ENCODE measurements at regions not wholly inside any gene's neighbourhood (a gene's known extent, or its start where the extent isn't known, plus 50 kb on each side); places are given as distances from the start of the nearest gene placed in this dataset.

DNA sequence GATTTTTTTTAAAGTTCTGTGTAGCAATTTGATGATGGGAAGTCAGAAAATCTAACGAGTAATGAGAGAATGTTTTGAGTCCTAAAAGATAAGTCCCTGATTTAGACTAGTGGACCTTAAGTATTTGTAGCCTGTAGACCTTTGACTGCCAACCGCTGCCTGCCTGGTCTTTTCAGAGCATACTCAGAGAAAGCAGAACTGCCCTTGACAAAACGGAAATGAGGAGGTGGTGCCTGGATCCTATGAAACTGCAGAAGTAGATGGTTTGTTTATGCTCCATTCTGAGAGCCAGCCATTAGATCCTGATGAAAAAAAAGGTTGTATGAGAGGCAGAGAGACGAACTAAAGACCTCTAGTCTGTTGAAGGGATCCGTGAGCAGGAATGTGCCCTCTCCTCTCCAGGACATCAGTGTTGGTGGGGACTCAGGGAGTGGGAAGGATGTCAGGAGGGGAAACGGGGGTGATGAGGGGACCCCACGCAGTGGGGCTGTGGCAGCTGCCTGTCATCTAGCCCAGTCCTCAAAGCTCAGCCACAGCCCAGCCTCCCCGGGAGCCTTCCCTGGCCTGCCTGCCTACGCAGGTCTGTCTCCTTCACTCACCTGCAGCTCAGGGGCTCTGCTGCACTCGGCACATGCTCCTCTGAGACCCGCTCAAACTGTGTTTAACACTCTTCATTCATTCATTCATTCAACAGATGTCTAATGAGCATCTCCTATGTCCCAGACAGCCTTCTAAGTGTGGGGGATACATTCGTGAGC is 447.5 kb downstream of the AACS start:
- Histone ChIP-seq H3K27me3 (peaks cover 0 to 8% (median 0%) of the 10 kb centered on the region in 4 donors), H3K9me3 (no peaks in the 10 kb centered on the region), H3K4me3 (no peak overlapping the region), H3K27ac (replicated peaks in 1 of 4) (no peak overlapping the region), H3K36me3 (no peaks in the 10 kb centered on the region), H3K4me1 (no peaks in the 10 kb centered on the region)
- intact Hi-C loops (cut with DNase I) = no loop called here
- TF ChIP-seq POLR2A (IDR thresholded peaks at IDR 0.05; ENCODE audit: low read depth) (no peak), POLR2AphosphoS5 (IDR thresholded peaks at IDR 0.05) (no peak), EP300 (IDR thresholded peaks at IDR 0.05) (no peak)
- TF ChIP-seq, protein P1, sequence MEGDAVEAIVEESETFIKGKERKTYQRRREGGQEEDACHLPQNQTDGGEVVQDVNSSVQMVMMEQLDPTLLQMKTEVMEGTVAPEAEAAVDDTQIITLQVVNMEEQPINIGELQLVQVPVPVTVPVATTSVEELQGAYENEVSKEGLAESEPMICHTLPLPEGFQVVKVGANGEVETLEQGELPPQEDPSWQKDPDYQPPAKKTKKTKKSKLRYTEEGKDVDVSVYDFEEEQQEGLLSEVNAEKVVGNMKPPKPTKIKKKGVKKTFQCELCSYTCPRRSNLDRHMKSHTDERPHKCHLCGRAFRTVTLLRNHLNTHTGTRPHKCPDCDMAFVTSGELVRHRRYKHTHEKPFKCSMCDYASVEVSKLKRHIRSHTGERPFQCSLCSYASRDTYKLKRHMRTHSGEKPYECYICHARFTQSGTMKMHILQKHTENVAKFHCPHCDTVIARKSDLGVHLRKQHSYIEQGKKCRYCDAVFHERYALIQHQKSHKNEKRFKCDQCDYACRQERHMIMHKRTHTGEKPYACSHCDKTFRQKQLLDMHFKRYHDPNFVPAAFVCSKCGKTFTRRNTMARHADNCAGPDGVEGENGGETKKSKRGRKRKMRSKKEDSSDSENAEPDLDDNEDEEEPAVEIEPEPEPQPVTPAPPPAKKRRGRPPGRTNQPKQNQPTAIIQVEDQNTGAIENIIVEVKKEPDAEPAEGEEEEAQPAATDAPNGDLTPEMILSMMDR (IDR thresholded peaks at IDR 0.05) = no peak
- WGBS = 66% methylated on average over 11 of the region's 12 CpGs
- DNase-seq (ENCODE audit: extremely low spot score) = no peak

GRCh38 chr12:125515887-125516286 is 450.7 kb downstream of the AACS start:
- Histone ChIP-seq H3K27ac (replicated peaks in 1 of 4) (no peak overlapping the region), H3K27me3 (peaks cover 0 to 13% (median 0%) of the 10 kb centered on the region in 4 donors), H3K4me3 (no peak overlapping the region), H3K36me3 (no peaks in the 10 kb centered on the region), H3K4me1 (no peaks in the 10 kb centered on the region), H3K9me3 (no peaks in the 10 kb centered on the region)
- TF ChIP-seq, protein P1 (IDR thresholded peaks at IDR 0.05) = no peak
- no peak for TF ChIP-seq EP300 (IDR thresholded peaks at IDR 0.05)
- TF ChIP-seq POLR2A (IDR thresholded peaks at IDR 0.05; ENCODE audit: low read depth) = no peak
- no peak for TF ChIP-seq POLR2AphosphoS5 (IDR thresholded peaks at IDR 0.05)
- no peak for DNase-seq (ENCODE audit: extremely low spot score)
- 80% methylated on average over 8 of the region's 8 CpGs for WGBS
- intact Hi-C loops (cut with DNase I) = no loop called here

DNA sequence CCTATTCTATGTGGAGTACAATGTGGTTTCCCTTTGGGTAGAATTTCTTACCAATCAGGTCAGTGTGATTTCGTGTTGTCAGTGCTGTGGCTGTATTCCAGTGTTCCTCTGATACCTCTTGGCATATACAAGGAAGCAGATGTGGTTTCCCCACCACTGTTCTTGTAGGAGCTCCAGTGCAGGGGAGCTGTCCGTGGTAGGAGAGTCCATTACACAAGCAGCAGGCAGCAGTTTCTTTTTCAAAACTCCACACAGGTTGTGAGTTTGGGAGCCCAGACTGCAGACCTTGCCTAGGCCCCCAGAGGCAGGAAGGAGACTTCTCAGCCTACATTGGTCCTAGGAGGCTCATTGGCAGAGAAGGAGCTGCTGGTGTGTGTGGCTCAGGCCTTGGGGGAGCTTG is 452.8 kb downstream of the AACS start:
- 7% methylated on average over 2 of the region's 2 CpGs for WGBS
- intact Hi-C loops (cut with DNase I) = no loop called here

GRCh38 chr12:125519026-125519651 is 453.9 kb downstream of the AACS start:
- H3K4me1 ChIP-seq = no peaks in the 10 kb centered on the region
- intact Hi-C loops (cut with DNase I) = no loop called here
- peaks cover 0 to 12% (median 0%) of the 10 kb centered on the region in 4 donors for H3K27me3 ChIP-seq
- H3K9me3 ChIP-seq = peaks cover 0 to 26% (median 16%) of the 10 kb centered on the region in 4 donors
- H3K27ac ChIP-seq (replicated peaks in 1 of 4) = no peak overlapping the region
- TF ChIP-seq, protein P1 (IDR thresholded peaks at IDR 0.05) = no peak
- no peak for TF ChIP-seq POLR2A (IDR thresholded peaks at IDR 0.05; ENCODE audit: low read depth)
- TF ChIP-seq EP300 (IDR thresholded peaks at IDR 0.05) = no peak
- no peak for TF ChIP-seq POLR2AphosphoS5 (IDR thresholded peaks at IDR 0.05)
- WGBS = 85% methylated on average over 15 of the region's 15 CpGs
- no peaks in the 10 kb centered on the region for H3K36me3 ChIP-seq
- no peak overlapping the region for H3K4me3 ChIP-seq
- no peak for DNase-seq (ENCODE audit: extremely low spot score)

More for the DNA sequence above, 452.8 kb downstream of the AACS start:
- H3K27me3 ChIP-seq = peaks cover 0 to 13% (median 0%) of the 10 kb centered on the region in 4 donors
- peaks cover 0 to 18% (median 11%) of the 10 kb centered on the region in 4 donors for H3K9me3 ChIP-seq
- DNase-seq (ENCODE audit: extremely low spot score) = no peak
- H3K4me1 ChIP-seq = no peaks in the 10 kb centered on the region
- TF ChIP-seq EP300 (IDR thresholded peaks at IDR 0.05) (no peak), POLR2A (IDR thresholded peaks at IDR 0.05; ENCODE audit: low read depth) (no peak), POLR2AphosphoS5 (IDR thresholded peaks at IDR 0.05) (no peak)
- TF ChIP-seq, protein P1 (IDR thresholded peaks at IDR 0.05) = no peak
- no peak overlapping the region for H3K27ac ChIP-seq (replicated peaks in 1 of 4)
- H3K36me3 ChIP-seq = no peaks in the 10 kb centered on the region
- no peak overlapping the region for H3K4me3 ChIP-seq
